ENCODE measurements at regions not wholly inside any gene's neighbourhood (a gene's known extent, or its start where the extent isn't known, plus 50 kb on each side); places are given as distances from the start of the nearest gene placed in this dataset.
"Not testable (repeated sequence)": the region's sequence is repeated elsewhere in the genome, so short reads cannot be mapped to it uniquely, and the experiment has no call there.

GRCh38 chr16:14002416-14002990 lies 68.6 kb upstream of the MRTFB start:
- DNase-seq: no peak

GRCh38 chr16:14003074-14003570 lies 68.0 kb upstream of the MRTFB start:
- peak; percentile 68 for DNase-seq

- DNase-seq: no peak
Measured at GRCh38 chr16:14004031-14004728, 66.9 kb upstream of the MRTFB start.

GRCh38 chr16:14004729-14005315 lies 66.3 kb upstream of the MRTFB start:
- DNase-seq: no peak

- no peak for DNase-seq
Measured at GRCh38 chr16:14005335-14005734, 65.8 kb upstream of the MRTFB start.

GRCh38 chr16:14007450-14007849 lies 63.7 kb upstream of the MRTFB start:
- no peak for DNase-seq

- no peak for DNase-seq
Measured at GRCh38 chr16:14011001-14011400, 60.1 kb upstream of the MRTFB start.

- DNase-seq: no peak
Measured at GRCh38 chr16:14011846-14012245, 59.3 kb upstream of the MRTFB start.

- no peak for DNase-seq
Measured at GRCh38 chr16:14013145-14013570, 58.0 kb upstream of the MRTFB start.

- DNase-seq: no peak
Measured at GRCh38 chr16:14013571-14014283, 57.4 kb upstream of the MRTFB start.

- no peak for DNase-seq
Measured at GRCh38 chr16:14014284-14014625, 56.9 kb upstream of the MRTFB start.

- no peak for DNase-seq
Measured at GRCh38 chr16:14015033-14015432, 56.1 kb upstream of the MRTFB start.

- DNase-seq: no peak
Measured at GRCh38 chr16:14015461-14015860, 55.7 kb upstream of the MRTFB start.

GRCh38 chr16:14015948-14016347 lies 55.2 kb upstream of the MRTFB start:
- no peak for DNase-seq

GRCh38 chr16:14016362-14016761 lies 54.8 kb upstream of the MRTFB start:
- not testable (repeated sequence) for DNase-seq

GRCh38 chr16:14017886-14018285 lies 53.2 kb upstream of the MRTFB start:
- no peak for DNase-seq

- no peak for DNase-seq
Measured at GRCh38 chr16:14018851-14019250, 52.3 kb upstream of the MRTFB start.

GRCh38 chr16:14020141-14020540 lies 51.0 kb upstream of the MRTFB start:
- DNase-seq: no peak
